GM23338 (cell line): ENCODE measurements at regions not wholly inside any gene's neighbourhood (a gene's known extent, or its start where the extent isn't known, plus 50 kb on each side); places are given as distances from the start of the nearest gene placed in this dataset.

ENCODE experiments used
- ATAC-seq: fragments of 200-7000 bp; cut with Tn5 transposase; 3 replicates; pipeline ENCODE4 v1.9.1; 2020
- DNase-seq: peaks from one replicate; pipeline ENCODE4 v3.0.0-alpha.2; 2015; ENCODE audit warnings: low spot score
- H2AFZ ChIP-seq: fragments of 200-600 bp; sonication (generic); 2 replicates; pipeline ENCODE4 v1.8.0; 2016; ENCODE audit warnings: antibody characterized with exemption, mild to moderate bottlenecking, moderate library complexity
- H3F3A ChIP-seq: fragments of 200-600 bp; sonication (generic); replicated peaks from 2 replicates; pipeline ENCODE4 v1.8.0; 2017; ENCODE audit warnings: antibody characterized with exemption, mixed run types, low read depth
- H3K27ac ChIP-seq: fragments of 200-600 bp; sonication (generic); 2 replicates; pipeline ENCODE4 v1.6.1; 2016; ENCODE audit warnings: low read depth
- H3K27me3 ChIP-seq: fragments of 200-600 bp; sonication (generic); 2 replicates; pipeline ENCODE4 v1.8.0; 2016; ENCODE audit warnings: mild to moderate bottlenecking, mixed run types, moderate library complexity; ENCODE audit not compliant: insufficient read depth
- H3K36me3 ChIP-seq: fragments of 200-600 bp; sonication (generic); 2 replicates; pipeline ENCODE4 v1.8.0; 2016; ENCODE audit warnings: mild to moderate bottlenecking; ENCODE audit not compliant: insufficient read depth
- H3K4me1 ChIP-seq: fragments of 200-600 bp; sonication (generic); 2 replicates; pipeline ENCODE4 v1.8.0; 2016; ENCODE audit warnings: mild to moderate bottlenecking, moderate library complexity; ENCODE audit not compliant: insufficient read depth
- H3K4me2 ChIP-seq: fragments of 200-600 bp; sonication (generic); 2 replicates; pipeline ENCODE4 v1.7.1; 2017; ENCODE audit warnings: mixed run types
- H3K4me3 ChIP-seq: fragments of 200-600 bp; sonication (generic); 2 replicates; pipeline ENCODE4 v1.6.1; 2016; ENCODE audit warnings: mixed run types
- H3K79me2 ChIP-seq: fragments of 200-600 bp; sonication (generic); replicated peaks from 2 replicates; pipeline ENCODE4 v1.8.0; 2017; ENCODE audit warnings: mild to moderate bottlenecking; ENCODE audit not compliant: insufficient read depth
- H3K9me2 ChIP-seq: fragments of 200-600 bp; sonication (generic); 2 replicates; pipeline ENCODE4 v1.8.0; 2017; ENCODE audit not compliant: insufficient read depth
- H4K20me1 ChIP-seq: fragments of 200-600 bp; sonication (generic); replicated peaks from 2 replicates; pipeline ENCODE4 v1.8.0; 2017; ENCODE audit warnings: mild to moderate bottlenecking; ENCODE audit not compliant: insufficient read depth
- H3K27ac Mint-ChIP-seq: 2 replicates; pipeline ENCODE4 v1.8.0; 2020; ENCODE audit warnings: inconsistent platforms, mild to moderate bottlenecking, moderate library complexity, mixed read lengths
- H3K27me3 Mint-ChIP-seq: 3 replicates; pipeline ENCODE4 v1.8.0; 2022; ENCODE audit warnings: low read depth, mild to moderate bottlenecking, moderate library complexity, mixed read lengths, inconsistent platforms; ENCODE audit not compliant: insufficient read depth, poor library complexity
- H3K36me3 Mint-ChIP-seq: 3 replicates; pipeline ENCODE4 v1.8.0; 2021; ENCODE audit warnings: low read depth, mild to moderate bottlenecking, inconsistent platforms, moderate library complexity, mixed read lengths
- H3K4me1 Mint-ChIP-seq: 3 replicates; pipeline ENCODE4 v1.8.0; 2020; ENCODE audit warnings: mild to moderate bottlenecking, inconsistent platforms, mixed read lengths
- H3K4me3 Mint-ChIP-seq: 3 replicates; pipeline ENCODE4 v1.8.0; 2021; ENCODE audit warnings: moderate library complexity, mild to moderate bottlenecking, inconsistent platforms, mixed read lengths
- H3K9me3 Mint-ChIP-seq: 3 replicates; pipeline ENCODE4 v1.8.0; 2020; ENCODE audit warnings: moderate library complexity, mild to moderate bottlenecking, inconsistent platforms, mixed read lengths
- CTCF ChIP-seq, 2 experiments: fragments of 200-600 bp in 1 of 2; sonication (generic) in 1 of 2; conservative IDR thresholded peaks; 2 replicates each; pipeline versions ENCODE4 v1.5.1 to v1.6.1; 2016 to 2017; ENCODE audit warnings: antibody characterized with exemption in 2 of 2, low read depth in 2 of 2, mild to moderate bottlenecking in 2 of 2, moderate library complexity in 1 of 2
- ETS1 ChIP-seq: IDR thresholded peaks from 2 replicates; pipeline ENCODE4 v1.6.1; 2016; ENCODE audit warnings: antibody characterized with exemption
- EZH2phosphoT487 ChIP-seq: fragments of 200-600 bp; sonication (generic); IDR thresholded peaks from one replicate; pipeline ENCODE4 v1.8.1; 2018; ENCODE audit warnings: antibody characterized with exemption; ENCODE audit not compliant: unreplicated experiment
- JUNB ChIP-seq: IDR thresholded peaks from one replicate; pipeline ENCODE4 v1.6.1; 2016; ENCODE audit warnings: antibody characterized with exemption; ENCODE audit not compliant: unreplicated experiment
- POLR2AphosphoS5 ChIP-seq: IDR thresholded peaks from 2 replicates; pipeline ENCODE4 v1.6.1; 2016; ENCODE audit warnings: antibody characterized with exemption, low read depth
- REST ChIP-seq: IDR thresholded peaks from one replicate; pipeline ENCODE4 v1.6.1; 2018; ENCODE audit warnings: antibody characterized with exemption; ENCODE audit not compliant: unreplicated experiment
- ZNF331 ChIP-seq: fragments of 250-450 bp; sonication (Bioruptor Pico); IDR thresholded peaks from 2 replicates; pipeline ENCODE4 v1.5.0; 2020; ENCODE audit warnings: low read depth, mild to moderate bottlenecking, moderate library complexity
- ZNF462 ChIP-seq: fragments of 250-450 bp; sonication (Bioruptor Pico); IDR thresholded peaks from 2 replicates; pipeline ENCODE4 v1.5.0; 2020; ENCODE audit warnings: mild to moderate bottlenecking, moderate library complexity

GRCh38 chr13:109396266-109396665 lies 390.1 kb downstream of the IRS2 start (continued):
- TF ChIP-seq ETS1 (no peak), EZH2phosphoT487 (no peak), REST (no peak)

GRCh38 chr13:109395014-109395413 lies 391.4 kb downstream of the IRS2 start:
- ATAC-seq: no peak

More at GRCh38 chr13:109395014-109395413, 391.4 kb downstream of the IRS2 start:
- Histone ChIP-seq H3F3A (no peaks in the 10 kb centered on the region), H3K79me2 (no peaks in the 10 kb centered on the region), H3K27me3 (no peaks in the 10 kb centered on the region), H3K4me3 (no peak overlapping the region), H4K20me1 (no peaks in the 10 kb centered on the region), H3K9me2 (no peaks in the 10 kb centered on the region), H3K4me1 (no peaks in the 10 kb centered on the region), H2AFZ (no peak overlapping the region), H3K4me2 (no peak overlapping the region), H3K27ac (no peak overlapping the region), H3K36me3 (no peaks in the 10 kb centered on the region)
- DNase-seq: no peak
- TF ChIP-seq CTCF (conservative IDR thresholded peaks at IDR 0.05; ENCODE audit: low read depth in 2 of 2): no peak
- TF ChIP-seq ZNF331: no peak
- no peak for TF ChIP-seq EZH2phosphoT487
- TF ChIP-seq POLR2AphosphoS5: no peak
- TF ChIP-seq JUNB: no peak
- TF ChIP-seq ZNF462 (CRISPR knock-in tag): no peak
- no peaks in the 10 kb centered on the region; the same call in 2 of the 3 replicates for H3K9me3 Mint-ChIP-seq
- H3K4me3 Mint-ChIP-seq: no peak overlapping the region
- H3K27me3 Mint-ChIP-seq: no peaks in the 10 kb centered on the region
- H3K4me1 Mint-ChIP-seq: no peaks in the 10 kb centered on the region; the same call in 2 of the 3 replicates
- H3K27ac Mint-ChIP-seq: no peak overlapping the region
- no peaks in the 10 kb centered on the region for H3K36me3 Mint-ChIP-seq
